CD14-positive monocyte (primary cell): ENCODE measurements at regions not wholly inside any gene's neighbourhood (a gene's known extent, or its start where the extent isn't known, plus 50 kb on each side); places are given as distances from the start of the nearest gene placed in this dataset.

Experiments
- DNase-seq, 3 donors: peaks; one replicate each; pipeline ENCODE4 v3.0.0-alpha.2; 2011 to 2022
- H2AFZ ChIP-seq: 2 replicates; pipeline ENCODE4 v1.6.0; 2012; ENCODE audit warnings: mild to moderate bottlenecking, low read depth, low read length, inconsistent platforms; ENCODE audit not compliant: insufficient read depth, poor library complexity, severe bottlenecking
- H3K27ac ChIP-seq, 2 donors: 1 replicate in 1 of 2; 2 replicates in 1 of 2; pipeline ENCODE4 v1.5.1; 2012 to 2013; ENCODE audit warnings: low read length in 2 of 2, control low read depth in 1 of 2, inconsistent platforms in 1 of 2, low read depth in 1 of 2, mild to moderate bottlenecking in 1 of 2
- H3K27me3 ChIP-seq, 2 donors: one replicate each; pipeline versions ENCODE4 v1.6.0 to v1.6.1; 2011 to 2013; ENCODE audit warnings: low read length in 2 of 2; ENCODE audit not compliant: control insufficient read depth in 2 of 2, insufficient read depth in 2 of 2
- H3K36me3 ChIP-seq, 2 donors: replicated peaks in 1 of 2; 1 replicate in 1 of 2; 2 replicates in 1 of 2; pipeline versions ENCODE4 v1.5.1 to v1.6.1; 2012 to 2013; ENCODE audit warnings: low read length in 2 of 2, control low read depth in 1 of 2, inconsistent platforms in 1 of 2, mild to moderate bottlenecking in 1 of 2; ENCODE audit not compliant: insufficient read depth in 2 of 2, control insufficient read depth in 1 of 2
- H3K4me1 ChIP-seq, 2 donors: 1 replicate in 1 of 2; 2 replicates in 1 of 2; pipeline versions ENCODE4 v1.5.1 to v1.6.1; 2012 to 2013; ENCODE audit warnings: low read length in 2 of 2, control low read depth in 1 of 2, inconsistent platforms in 1 of 2, mild to moderate bottlenecking in 1 of 2, moderate library complexity in 1 of 2; ENCODE audit not compliant: insufficient read depth in 2 of 2, control insufficient read depth in 1 of 2
- H3K4me2 ChIP-seq: replicated peaks from 2 replicates; pipeline ENCODE3; 2012; ENCODE audit warnings: low read length, moderate library complexity, mild to moderate bottlenecking; ENCODE audit not compliant: poor library complexity, severe bottlenecking; ENCODE audit errors: extremely low read depth
- H3K4me3 ChIP-seq, 3 experiments: fragments of 200-600 bp in 1 of 3; sonication (generic) in 1 of 3; replicated peaks in 1 of 3; 1 replicate in 2 of 3; 2 replicates in 1 of 3; pipeline ENCODE4 v1.5.1; 2011 to 2013; ENCODE audit warnings: low read length in 3 of 3, mild to moderate bottlenecking in 3 of 3, control low read depth in 2 of 3, low read depth in 2 of 3, inconsistent platforms in 1 of 3, moderate library complexity in 1 of 3
- H3K79me2 ChIP-seq: 2 replicates; pipeline ENCODE4 v1.6.0; 2012; ENCODE audit warnings: mild to moderate bottlenecking, control low read depth, inconsistent platforms, low read length, moderate library complexity; ENCODE audit not compliant: insufficient read depth
- H3K9ac ChIP-seq: 2 replicates; pipeline ENCODE4 v1.6.0; 2017; ENCODE audit warnings: low read length, mild to moderate bottlenecking; ENCODE audit not compliant: insufficient read depth, poor library complexity, severe bottlenecking
- H3K9me3 ChIP-seq, 2 donors: replicated peaks in 1 of 2; 1 replicate in 1 of 2; 2 replicates in 1 of 2; pipeline versions ENCODE4 v1.5.1 to v1.6.1; 2012 to 2013; ENCODE audit warnings: low read length in 2 of 2, control low read depth in 1 of 2; ENCODE audit not compliant: control insufficient read depth in 1 of 2, insufficient read depth in 1 of 2
- H4K20me1 ChIP-seq: 2 replicates; pipeline ENCODE4 v1.6.0; 2012; ENCODE audit warnings: mild to moderate bottlenecking, low read length, control low read depth, moderate library complexity; ENCODE audit not compliant: insufficient read depth
- H3K27ac Mint-ChIP-seq, 7 donors: one replicate each; pipeline ENCODE4 v1.8.0; 2020; ENCODE audit warnings: mild to moderate bottlenecking in 7 of 7, mixed read lengths in 7 of 7, moderate library complexity in 6 of 7, inconsistent platforms in 2 of 7
- H3K27me3 Mint-ChIP-seq, 3 donors: one replicate each; pipeline ENCODE4 v1.8.0; 2021 to 2022; ENCODE audit warnings: low read depth in 3 of 3, mild to moderate bottlenecking in 3 of 3, mixed read lengths in 3 of 3, moderate library complexity in 3 of 3, inconsistent platforms in 1 of 3
- H3K36me3 Mint-ChIP-seq, 2 donors: one replicate each; pipeline ENCODE4 v1.8.0; 2020; ENCODE audit warnings: mixed read lengths in 2 of 2, inconsistent platforms in 1 of 2, mild to moderate bottlenecking in 1 of 2
- H3K4me1 Mint-ChIP-seq: one replicate; pipeline ENCODE4 v1.8.0; 2020; ENCODE audit warnings: mild to moderate bottlenecking, mixed read lengths
- H3K4me3 Mint-ChIP-seq, 2 donors: one replicate each; pipeline ENCODE4 v1.8.0; 2020; ENCODE audit warnings: mild to moderate bottlenecking in 2 of 2, mixed read lengths in 2 of 2, moderate library complexity in 1 of 2
- H3K9me3 Mint-ChIP-seq, 7 donors: one replicate each; pipeline ENCODE4 v1.8.0; 2020 to 2022; ENCODE audit warnings: mixed read lengths in 7 of 7, mild to moderate bottlenecking in 6 of 7, moderate library complexity in 6 of 7, inconsistent platforms in 2 of 7
- WGBS: methylation state at CpG from one replicate; pipeline ENCODE4 v1.1.5; 2013; ENCODE audit warnings: missing lambda C conversion rate; ENCODE audit not compliant: insufficient coverage; 5-methylcytosine and 5-hydroxymethylcytosine counted together
- intact Hi-C, 2 donors: fragments of 100-400 bp; cut with micrococcal nuclease; formaldehyde crosslinking; loops; one replicate each; pipeline versions ENCODE4 v1.15.0 to v1.15.1; 2023
- TF ChIP-seq, protein P1 (sequence below): fragments of 200-600 bp; IDR thresholded peaks from one replicate; pipeline ENCODE4 v1.8.0; 2022; ENCODE audit warnings: antibody characterized with exemption, mild to moderate bottlenecking

DNA sequence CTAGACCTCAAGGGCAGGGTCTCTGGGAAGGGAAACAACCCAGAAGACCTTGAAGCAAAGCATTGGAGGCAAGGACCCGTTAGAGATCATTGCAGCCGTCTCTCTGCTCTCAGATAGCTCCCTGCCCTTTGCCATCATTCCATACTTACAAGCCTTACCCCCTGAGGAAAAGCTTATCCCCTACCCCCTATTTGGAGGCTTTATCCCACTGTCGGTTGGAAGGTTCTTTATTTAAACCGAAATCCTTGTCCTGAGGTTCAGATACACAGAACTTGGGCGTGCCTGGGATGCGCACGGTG is 84.4 kb downstream of the EFNB1 start:
- Mint-ChIP-seq H3K4me1 (no peaks in the 10 kb centered on the region), H3K36me3 (no peaks in the 10 kb centered on the region), H3K27ac (peak overlapping the region in 1 of 7 donors; percentile 5), H3K27me3 (peaks cover 12 to 25% (median 16%) of the 10 kb centered on the region in 3 donors), H3K9me3 (no peaks in the 10 kb centered on the region), H3K4me3 (no peak overlapping the region)
- Histone ChIP-seq H3K27me3 (peaks cover 0 to 10% of the 10 kb centered on the region in 2 donors), H3K4me1 (no peaks in the 10 kb centered on the region), H3K9ac (no peak overlapping the region), H2AFZ (no peak overlapping the region), H3K27ac (no peak overlapping the region), H3K4me3 (no peak overlapping the region), H3K9me3 (no peaks in the 10 kb centered on the region), H4K20me1 (no peaks in the 10 kb centered on the region), H3K4me2 (no peak overlapping the region), H3K36me3 (no peaks in the 10 kb centered on the region), H3K79me2 (no peaks in the 10 kb centered on the region)
- TF ChIP-seq, protein P1, sequence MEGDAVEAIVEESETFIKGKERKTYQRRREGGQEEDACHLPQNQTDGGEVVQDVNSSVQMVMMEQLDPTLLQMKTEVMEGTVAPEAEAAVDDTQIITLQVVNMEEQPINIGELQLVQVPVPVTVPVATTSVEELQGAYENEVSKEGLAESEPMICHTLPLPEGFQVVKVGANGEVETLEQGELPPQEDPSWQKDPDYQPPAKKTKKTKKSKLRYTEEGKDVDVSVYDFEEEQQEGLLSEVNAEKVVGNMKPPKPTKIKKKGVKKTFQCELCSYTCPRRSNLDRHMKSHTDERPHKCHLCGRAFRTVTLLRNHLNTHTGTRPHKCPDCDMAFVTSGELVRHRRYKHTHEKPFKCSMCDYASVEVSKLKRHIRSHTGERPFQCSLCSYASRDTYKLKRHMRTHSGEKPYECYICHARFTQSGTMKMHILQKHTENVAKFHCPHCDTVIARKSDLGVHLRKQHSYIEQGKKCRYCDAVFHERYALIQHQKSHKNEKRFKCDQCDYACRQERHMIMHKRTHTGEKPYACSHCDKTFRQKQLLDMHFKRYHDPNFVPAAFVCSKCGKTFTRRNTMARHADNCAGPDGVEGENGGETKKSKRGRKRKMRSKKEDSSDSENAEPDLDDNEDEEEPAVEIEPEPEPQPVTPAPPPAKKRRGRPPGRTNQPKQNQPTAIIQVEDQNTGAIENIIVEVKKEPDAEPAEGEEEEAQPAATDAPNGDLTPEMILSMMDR, result no peak
- intact Hi-C loops, result no loop called here
- WGBS, result 97% methylated on average over 4 of the region's 7 CpGs
- DNase-seq, result no peak

DNA sequence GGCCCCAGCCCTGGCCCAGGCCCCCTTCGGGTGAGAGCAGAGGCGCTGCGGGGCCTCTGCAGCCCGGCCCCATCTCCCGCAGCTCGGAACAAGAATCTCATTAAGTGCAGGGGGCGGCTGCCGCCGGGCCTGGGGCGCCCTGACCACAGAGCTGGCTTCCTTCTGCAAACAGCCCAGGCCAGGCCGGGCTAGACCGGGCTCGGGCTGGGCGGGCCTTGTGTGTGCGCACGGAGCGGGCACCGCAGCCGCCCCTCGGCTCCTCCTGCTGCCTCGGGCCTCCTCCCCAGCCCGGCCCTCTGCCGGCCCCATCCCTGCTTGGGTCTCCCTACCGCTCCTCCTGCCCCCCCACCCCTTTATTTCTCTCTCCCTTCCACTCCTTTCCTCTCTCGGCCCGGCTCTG is 83.3 kb downstream of the EFNB1 start:
- no peaks in the 10 kb centered on the region for H3K9me3 ChIP-seq
- no peak overlapping the region for H2AFZ ChIP-seq
- Mint-ChIP-seq H3K27ac (peak overlapping the region in 1 of 7 donors; percentile 66), H3K9me3 (no peaks in the 10 kb centered on the region), H3K27me3 (peaks cover 12 to 25% (median 16%) of the 10 kb centered on the region in 3 donors), H3K4me3 (no peak overlapping the region), H3K4me1 (no peaks in the 10 kb centered on the region), H3K36me3 (no peaks in the 10 kb centered on the region)
- DNase-seq, result no peak
- H3K79me2 ChIP-seq, result no peaks in the 10 kb centered on the region
- H3K27ac ChIP-seq, result no peak overlapping the region
- H3K4me3 ChIP-seq, result no peak overlapping the region
- H3K9ac ChIP-seq, result no peak overlapping the region
- 12% methylated on average over 13 of the region's 26 CpGs for WGBS
- intact Hi-C loops, result no loop called here
- H3K36me3 ChIP-seq, result no peaks in the 10 kb centered on the region
- TF ChIP-seq, protein P1, result no peak
- H4K20me1 ChIP-seq, result no peaks in the 10 kb centered on the region
- no peak overlapping the region for H3K4me2 ChIP-seq
- H3K4me1 ChIP-seq, result no peaks in the 10 kb centered on the region
- H3K27me3 ChIP-seq, result peaks cover 0 to 10% of the 10 kb centered on the region in 2 donors
